ENCODE measurements at regions not wholly inside any gene's neighbourhood (a gene's known extent, or its start where the extent isn't known, plus 50 kb on each side); places are given as distances from the start of the nearest gene placed in this dataset.
"Not testable (repeated sequence)": the region's sequence is repeated elsewhere in the genome, so short reads cannot be mapped to it uniquely, and the experiment has no call there.

DNA sequence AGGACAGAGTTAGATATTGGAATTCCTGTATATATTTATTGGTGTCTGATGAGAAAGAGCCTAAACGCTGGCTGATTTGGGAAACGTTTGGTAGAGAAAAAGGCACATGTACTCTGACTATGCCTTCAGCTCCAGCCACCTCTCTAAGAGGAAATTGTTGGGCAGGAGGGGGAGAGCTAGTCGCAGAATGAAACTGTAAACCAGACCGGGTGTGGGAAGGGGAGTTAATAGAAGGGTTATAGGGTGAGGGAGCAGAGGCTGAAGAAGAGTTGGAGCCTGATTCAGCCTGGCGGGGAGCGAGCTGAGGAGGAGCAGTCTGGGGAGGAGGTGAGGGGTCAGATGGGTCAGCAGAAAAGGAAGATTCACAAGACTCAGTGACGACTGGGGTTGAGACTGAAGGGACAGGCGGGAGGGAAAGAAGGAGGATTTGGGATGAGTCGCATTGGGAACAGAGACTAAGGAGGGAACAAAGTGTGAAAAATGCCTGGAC lies 54.2 kb upstream of the RHOU start:
- DNase-seq: not testable (repeated sequence)

DNA sequence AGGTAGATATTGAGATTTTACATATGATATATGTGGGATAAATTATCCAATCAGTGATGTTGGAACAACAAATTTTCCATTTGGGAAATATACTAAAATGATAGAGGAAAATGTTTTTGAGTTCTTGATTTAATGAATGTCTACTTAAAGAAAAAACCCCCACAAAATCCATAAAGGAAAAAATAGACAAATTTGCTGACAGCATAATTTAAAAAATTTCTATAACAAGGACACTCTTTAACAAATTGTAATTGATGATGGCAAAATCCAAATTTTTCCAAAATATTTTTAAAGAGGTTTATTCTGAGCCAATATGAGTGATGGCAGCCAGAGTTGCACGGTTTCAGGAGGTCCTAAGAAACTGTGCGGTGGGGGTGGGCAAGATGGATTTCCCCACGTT lies 51.9 kb upstream of the RHOU start:
- no peak for DNase-seq

DNA sequence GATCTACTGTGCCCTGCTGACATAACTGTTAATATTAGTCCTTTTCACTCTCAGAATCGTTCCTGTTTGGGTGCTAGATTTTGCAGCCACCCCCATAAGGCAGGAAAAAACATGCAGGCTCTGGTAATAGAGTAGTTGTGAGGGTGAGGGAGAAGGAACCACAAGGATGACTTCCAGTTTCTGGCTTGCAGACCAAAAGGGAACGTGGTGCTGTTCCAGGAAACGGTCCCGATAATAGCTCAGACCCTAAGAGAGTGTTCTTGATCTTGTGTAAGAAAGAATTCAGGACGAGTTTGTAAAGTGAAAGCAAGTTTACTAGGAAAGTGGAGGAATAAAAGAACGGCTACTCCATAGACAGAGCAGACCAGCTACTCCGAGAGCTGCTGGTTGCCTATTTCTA lies 50.7 kb upstream of the RHOU start:
- DNase-seq: no peak

DNA sequence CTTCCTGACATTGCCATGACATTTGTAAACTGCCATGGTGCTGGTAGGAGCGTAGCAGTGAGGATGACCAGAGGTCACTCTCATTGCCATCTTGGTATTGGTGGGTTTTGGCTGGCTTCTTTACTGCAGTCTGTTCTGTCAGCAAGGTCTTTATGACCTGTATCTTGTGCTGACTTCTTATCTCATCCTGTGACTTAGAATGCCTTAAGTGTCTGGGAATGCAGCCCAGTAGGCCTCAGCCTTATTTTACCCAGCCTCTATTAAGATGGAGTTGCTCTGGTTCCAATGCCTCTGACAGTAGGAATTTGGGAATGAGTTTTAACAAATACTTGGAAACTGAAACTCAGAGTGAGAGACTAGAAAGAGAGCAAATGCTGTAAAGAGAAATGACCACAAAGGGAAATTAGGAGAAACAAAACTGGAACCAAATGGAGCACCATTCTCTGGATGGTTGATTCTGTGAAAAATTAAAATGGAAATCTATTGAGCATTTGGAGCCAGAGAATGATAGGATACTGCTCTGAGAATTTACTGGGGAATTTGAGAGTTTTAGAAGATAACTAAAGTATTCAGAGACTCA lies 50.1 kb upstream of the RHOU start:
- no peak for DNase-seq
